GM12872 (cell line): ENCODE measurements at regions not wholly inside any gene's neighbourhood (a gene's known extent, or its start where the extent isn't known, plus 50 kb on each side); places are given as distances from the start of the nearest gene placed in this dataset.

Source experiments
- TF ChIP-seq, protein P1 (sequence below): IDR thresholded peaks from 3 replicates; pipeline ENCODE4 v1.5.1; 2011; ENCODE audit warnings: low read depth, mild to moderate bottlenecking, low read length, moderate library complexity; ENCODE audit not compliant: insufficient read depth

DNA sequence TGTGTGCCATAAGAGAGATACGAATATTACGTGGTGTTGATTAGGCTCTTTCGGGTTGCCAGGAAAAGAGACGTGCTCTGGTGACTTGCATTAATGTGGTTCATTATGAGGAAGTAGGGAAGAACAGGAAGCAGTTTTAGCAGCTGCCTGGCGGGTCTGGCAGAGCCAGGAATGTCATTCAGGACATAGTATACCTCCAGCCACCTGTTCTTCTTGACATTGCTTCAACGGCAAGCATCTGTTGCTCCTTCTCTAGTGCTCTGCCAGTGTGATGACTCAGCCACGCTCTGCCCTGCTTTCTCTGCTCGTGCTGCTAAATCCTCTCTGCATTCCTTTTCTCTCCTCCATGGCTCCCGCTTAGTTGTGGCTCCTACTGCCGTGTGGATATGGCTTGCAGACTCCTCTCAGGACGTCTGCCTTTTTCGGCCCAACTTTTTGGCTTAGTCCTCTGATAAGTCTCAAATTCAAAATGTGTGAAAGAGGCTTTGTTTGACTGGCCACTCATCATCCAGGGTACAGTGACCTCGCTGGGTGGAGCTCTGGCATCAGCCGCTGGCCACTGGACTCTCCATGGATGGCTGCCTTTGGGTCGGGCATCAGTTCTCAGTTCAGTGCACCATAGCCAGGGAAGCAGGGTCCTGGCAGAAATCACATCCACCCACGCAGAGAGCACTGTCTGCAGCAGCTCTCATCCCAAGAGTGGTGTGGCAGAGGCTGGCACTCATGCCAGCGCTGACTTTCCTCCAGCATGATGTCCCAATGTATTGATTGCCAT, 89.3 kb upstream of the KLF3 start:
- TF ChIP-seq, protein P1, sequence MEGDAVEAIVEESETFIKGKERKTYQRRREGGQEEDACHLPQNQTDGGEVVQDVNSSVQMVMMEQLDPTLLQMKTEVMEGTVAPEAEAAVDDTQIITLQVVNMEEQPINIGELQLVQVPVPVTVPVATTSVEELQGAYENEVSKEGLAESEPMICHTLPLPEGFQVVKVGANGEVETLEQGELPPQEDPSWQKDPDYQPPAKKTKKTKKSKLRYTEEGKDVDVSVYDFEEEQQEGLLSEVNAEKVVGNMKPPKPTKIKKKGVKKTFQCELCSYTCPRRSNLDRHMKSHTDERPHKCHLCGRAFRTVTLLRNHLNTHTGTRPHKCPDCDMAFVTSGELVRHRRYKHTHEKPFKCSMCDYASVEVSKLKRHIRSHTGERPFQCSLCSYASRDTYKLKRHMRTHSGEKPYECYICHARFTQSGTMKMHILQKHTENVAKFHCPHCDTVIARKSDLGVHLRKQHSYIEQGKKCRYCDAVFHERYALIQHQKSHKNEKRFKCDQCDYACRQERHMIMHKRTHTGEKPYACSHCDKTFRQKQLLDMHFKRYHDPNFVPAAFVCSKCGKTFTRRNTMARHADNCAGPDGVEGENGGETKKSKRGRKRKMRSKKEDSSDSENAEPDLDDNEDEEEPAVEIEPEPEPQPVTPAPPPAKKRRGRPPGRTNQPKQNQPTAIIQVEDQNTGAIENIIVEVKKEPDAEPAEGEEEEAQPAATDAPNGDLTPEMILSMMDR = no peak

DNA sequence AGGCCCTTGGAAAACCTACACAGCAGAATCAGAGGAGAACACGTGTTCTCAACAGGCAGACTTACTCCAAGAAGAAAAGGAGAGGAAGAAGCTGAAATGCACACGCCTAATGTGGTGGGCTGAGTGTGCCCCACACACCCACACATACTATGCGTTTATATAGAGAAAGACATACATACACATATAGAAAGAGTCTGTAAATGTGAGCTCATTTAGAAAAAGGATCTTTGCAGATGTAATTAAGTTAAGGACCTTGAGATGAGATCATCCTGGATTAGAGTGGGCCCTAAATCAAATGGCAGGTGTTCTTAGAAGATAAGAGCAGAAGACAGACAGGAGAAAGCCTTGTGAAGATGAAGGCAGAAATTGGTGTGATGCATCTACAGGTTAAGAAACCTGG, 87.2 kb upstream of the KLF3 start:
- TF ChIP-seq, protein P1 = no peak

DNA sequence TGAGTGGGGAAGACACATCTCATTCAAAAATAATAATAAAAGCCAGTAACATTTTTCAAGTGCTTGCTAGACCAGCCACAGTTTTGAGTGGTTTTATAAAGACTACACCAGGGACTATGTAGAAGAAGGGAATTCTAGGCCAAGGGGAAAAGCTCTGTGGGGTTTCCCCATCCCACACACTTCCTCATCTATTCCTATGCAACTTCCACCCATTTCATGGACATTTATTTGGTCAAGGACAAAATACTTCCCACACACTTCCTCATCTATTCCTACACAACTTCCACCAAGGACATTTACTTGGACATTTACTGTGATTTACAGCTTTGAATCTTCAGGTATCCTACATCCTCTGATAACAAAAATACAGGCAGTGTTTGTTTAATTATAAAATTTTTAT, 86.5 kb upstream of the KLF3 start:
- TF ChIP-seq, protein P1 = no peak

DNA sequence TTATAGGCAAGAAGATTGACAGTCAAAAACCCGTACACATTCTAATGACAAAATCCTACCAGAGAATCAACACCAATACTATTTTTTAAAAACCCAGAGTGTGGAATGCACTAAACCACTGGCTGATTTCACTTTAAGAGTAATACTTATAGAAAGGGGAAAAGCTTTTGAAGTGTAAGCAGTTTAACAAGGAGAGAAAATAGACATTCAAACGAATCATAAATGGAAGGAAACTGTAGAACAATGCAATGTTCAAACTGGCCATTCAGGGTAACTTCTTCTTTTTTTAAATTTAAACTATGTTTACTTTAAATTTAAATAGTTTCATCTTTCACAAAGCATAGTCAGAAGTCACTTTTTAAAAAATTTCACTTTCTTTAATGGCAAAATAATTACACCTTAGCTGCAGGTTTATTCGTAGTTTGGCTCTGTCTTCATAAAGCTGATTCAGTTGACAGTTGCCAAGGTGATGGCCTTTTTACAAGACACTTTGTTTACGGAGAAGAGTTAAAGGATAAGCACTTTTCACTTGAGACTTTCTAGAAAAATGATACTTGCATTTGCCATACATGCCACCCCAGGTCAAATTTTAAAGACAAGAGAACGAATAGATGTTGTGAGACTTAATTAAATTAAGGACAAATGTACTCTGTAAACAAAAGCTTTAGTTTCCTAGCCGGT, 82.4 kb upstream of the KLF3 start:
- TF ChIP-seq, protein P1 = no peak

DNA sequence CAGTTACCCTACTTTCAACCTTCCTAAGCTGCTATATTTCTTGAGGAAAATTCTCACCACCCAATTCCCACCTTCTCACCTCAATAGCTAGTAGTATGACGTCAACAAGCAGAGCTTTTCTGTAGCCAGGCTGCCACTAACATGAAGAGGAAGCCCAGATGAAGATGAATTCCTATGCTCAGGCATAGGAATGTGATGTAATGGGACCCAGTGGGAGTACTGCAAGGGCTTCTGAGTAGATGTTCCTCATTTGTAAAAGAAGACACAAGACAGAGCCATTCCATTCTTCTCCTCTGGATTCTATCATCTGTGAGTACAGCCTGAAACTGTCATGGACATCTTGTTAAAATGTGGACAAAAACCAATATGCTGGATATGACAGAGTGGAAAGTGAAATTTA, 81.6 kb upstream of the KLF3 start:
- TF ChIP-seq, protein P1 = no peak

DNA sequence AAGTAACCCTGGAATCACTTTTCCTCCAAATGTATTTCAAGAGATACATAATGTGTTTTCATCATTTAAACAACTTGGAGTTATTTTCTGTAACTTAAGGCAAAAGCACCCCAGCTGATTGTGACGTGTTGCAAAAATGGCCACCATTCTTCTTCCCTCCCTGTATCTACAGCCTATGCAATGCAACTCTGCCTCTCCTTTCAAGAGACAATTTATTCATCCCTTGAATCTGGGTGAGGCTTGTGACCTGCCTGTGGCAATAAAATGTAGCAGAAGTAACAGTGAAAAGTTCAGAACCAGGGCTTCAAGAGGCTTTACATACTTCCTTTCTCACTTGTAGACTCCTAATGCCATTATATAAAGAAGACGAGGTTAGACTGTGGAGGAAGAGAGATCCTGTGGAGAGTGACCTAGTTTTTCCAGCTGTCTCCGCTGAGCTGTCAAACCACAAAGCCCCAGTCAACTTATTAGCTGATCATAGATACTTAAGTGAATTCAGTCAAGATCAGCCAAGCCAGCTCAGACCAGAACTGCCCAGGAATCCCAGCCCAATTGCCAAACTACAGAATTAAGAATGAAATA, 81.0 kb upstream of the KLF3 start:
- TF ChIP-seq, protein P1 = no peak

DNA sequence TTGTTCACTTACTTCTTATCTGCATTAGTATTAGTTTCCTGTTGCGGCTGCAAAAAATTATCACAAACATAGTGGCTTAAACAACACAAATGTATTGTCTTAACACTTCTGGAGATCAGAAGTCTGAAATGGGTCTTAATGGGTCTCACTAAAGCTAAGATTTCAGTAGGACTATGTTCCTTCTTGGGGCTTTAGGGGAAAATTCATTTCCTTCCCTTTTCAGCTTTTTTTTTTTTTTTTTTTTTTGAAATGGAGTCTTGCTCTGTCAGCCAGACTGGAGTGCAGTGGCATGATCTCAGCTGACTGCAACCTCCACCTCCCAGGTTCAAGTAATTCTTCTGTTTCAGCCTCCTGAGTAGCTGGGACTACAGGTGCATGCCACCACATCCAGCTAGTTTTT, 78.1 kb upstream of the KLF3 start:
- TF ChIP-seq, protein P1 = no peak
